Middle frontal gyrus (tissue), 1 donor: ENCODE measurements at regions not wholly inside any gene's neighbourhood (a gene's known extent, or its start where the extent isn't known, plus 50 kb on each side); places are given as distances from the start of the nearest gene placed in this dataset.

Source experiments
- DNase-seq: peaks from one replicate; pipeline ENCODE4 v3.0.0-alpha.2; 2015; ENCODE audit warnings: low spot score; ENCODE audit errors: extremely low spot score

GRCh38 chr7:106421181-106421762, 136.5 kb upstream of the NAMPT start:
- DNase-seq = peak; percentile 13

GRCh38 chr7:106420736-106421135, 136.0 kb upstream of the NAMPT start:
- DNase-seq = no peak

DNA sequence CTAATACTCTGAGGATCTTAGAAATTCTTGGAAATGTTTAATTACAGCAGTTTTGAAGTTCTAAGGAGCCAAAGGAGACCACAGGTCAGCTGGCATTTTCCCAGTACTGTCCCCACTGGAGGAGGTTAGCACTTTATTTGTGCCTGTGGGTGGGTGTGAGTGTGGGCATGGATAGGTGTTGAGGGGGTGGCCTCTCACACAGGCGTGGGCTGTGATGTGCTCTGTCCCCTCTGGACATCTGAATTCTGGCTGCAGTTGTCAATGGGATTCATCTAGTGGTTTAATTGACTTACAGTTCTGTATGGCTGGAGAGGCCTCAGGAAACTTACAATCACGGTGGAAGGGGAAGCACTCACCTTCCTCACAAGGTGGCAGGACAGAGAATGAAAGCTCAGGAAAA, 135.4 kb upstream of the NAMPT start:
- DNase-seq = no peak

- no peak for DNase-seq
These were observed 134.8 kb upstream of the NAMPT start for GRCh38 chr7:106419455-106420182.

DNA sequence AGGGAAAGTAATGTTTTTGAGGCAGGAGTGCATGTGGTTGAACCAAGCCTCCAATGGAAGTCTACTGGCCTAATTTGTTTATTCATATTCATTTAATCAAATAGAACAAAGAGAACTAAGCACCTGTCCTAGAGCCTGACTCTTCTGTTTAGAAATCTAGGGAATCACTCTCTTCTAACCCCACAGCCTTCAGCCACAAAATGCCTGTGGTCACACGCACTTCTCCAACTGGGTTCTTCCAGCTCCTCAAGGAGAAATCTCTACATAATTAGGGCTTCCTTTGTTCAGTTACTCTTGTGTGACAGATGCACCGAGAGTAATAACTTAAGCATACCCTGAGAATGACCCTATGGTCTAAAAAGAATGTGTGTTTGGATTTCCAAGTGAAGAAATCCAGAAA, 133.7 kb upstream of the NAMPT start:
- DNase-seq = no peak

- DNase-seq = no peak
These were observed 133.3 kb upstream of the NAMPT start for GRCh38 chr7:106418094-106418493.

DNA sequence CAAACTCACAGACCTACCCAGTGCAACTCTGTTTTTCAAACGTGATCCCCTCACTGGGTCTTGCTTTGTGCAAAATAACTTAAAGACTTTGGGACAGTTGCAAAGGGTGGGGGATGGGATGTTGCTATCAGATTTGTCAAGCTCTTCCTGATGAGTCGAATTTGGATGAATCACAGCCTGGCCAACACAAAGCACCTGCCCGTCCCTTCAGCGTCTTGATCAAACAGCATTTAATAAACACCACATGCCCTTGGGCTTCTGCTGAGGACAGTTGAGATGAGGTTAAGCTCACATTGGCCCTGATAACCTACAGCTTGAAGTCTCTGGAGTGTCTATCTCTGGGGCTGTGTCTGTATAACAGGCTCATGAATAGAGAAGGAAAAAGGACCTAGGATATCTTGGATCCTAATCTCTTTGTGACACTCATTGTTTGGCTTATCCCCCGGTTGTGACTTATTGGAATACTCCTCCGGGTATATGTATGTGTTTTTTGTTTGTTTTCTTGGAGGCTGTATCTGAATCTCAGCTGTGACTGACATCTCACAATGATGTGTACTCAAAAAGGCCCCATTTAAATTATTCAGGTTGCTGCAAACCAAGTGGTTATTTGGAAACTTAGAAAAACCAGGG, 132.6 kb upstream of the NAMPT start:
- DNase-seq = no peak

GRCh38 chr7:106416430-106416829, 131.6 kb upstream of the NAMPT start:
- DNase-seq = no peak

- DNase-seq = no peak
These were observed 130.7 kb upstream of the NAMPT start for GRCh38 chr7:106415433-106415832.

GRCh38 chr7:106413446-106413845, 128.7 kb upstream of the NAMPT start:
- DNase-seq = no peak

GRCh38 chr7:106405697-106406141, 120.9 kb upstream of the NAMPT start:
- DNase-seq = no peak

GRCh38 chr7:106402898-106403297, 118.1 kb upstream of the NAMPT start:
- no peak for DNase-seq

DNA sequence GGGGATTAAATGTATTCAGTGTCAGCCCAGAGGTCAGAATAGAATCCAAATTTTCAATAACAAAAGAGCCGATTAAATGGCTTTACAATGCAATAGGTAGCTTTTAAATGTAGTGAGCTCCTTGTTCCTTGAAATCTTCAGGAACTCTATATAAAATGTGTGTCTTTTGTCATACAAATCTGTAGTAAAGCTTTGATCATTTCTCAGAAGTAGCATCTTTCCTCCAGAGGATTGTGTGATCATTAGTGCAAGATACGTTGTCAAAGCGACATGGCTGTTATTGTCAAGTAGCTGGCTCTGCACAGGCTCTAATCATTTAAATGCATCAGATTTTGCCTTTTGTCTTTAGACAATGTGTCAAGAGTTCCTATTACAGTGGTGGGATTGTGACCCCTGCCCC, 116.1 kb upstream of the NAMPT start:
- DNase-seq = no peak

GRCh38 chr7:106398786-106399185, 114.0 kb upstream of the NAMPT start:
- DNase-seq = no peak

DNA sequence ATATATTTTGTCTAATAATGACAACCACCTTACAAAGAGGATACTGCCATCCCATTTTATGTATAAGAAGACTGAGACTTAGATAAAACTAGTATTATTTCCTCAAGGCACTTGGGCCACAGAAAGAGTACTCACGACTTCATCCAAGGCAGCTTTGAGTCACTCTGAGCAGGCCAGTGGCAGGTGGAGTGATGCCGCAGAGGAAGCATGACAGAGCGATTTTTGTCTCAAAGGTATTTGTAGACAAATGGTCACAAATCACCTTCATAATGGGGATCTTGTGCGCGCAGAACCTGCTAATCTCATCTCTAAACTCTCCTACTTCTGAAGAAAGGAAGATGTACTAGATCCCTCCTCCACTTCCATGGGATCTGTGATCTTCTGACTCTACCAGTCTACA, 113.2 kb upstream of the NAMPT start:
- DNase-seq = no peak

- no peak for DNase-seq
These were observed 109.7 kb upstream of the NAMPT start for GRCh38 chr7:106394526-106394925.

GRCh38 chr7:106393564-106394251, 108.9 kb upstream of the NAMPT start:
- no peak for DNase-seq

DNA sequence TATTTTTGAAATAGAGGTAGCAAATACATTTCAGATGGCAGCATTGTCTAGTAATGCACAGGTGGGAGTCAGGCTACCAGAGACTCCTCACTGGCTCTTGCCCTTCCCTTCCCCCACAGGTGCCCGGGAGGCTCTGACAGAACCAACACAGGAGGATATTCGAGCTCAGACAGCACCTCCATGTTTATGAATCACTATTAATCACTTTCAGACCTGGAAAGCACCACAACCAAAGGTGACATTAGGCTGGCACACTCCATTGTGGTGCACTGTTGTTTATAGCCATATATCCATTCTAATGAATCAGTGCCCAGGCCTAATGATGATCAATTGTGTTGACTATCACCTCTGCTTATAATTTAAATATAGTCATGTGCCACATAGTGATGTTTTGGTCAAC, 107.8 kb upstream of the NAMPT start:
- no peak for DNase-seq

DNA sequence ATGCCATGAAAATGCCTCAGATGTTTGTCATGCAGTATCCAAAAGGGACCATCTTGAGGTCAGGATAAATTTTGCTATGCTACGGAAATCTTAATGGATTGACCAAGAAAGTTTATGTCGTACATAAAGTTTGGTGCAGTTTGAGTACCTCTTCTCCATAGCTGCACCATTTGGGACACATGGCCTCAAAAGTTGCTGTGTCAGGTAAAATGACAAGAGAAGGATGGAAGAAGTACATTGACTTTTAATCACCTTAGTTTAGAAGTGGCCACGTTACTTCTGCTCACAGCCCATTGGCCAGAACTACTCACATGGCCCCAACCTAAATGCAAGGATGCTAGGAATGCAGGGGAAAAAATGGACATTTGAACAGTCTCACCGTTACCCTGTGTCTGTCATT, 107.4 kb upstream of the NAMPT start:
- DNase-seq = no peak

GRCh38 chr7:106386958-106387357, 102.2 kb upstream of the NAMPT start:
- DNase-seq = no peak

- no peak for DNase-seq
These were observed 99.6 kb upstream of the NAMPT start for GRCh38 chr7:106384373-106384772.

GRCh38 chr7:106382929-106383328, 98.1 kb upstream of the NAMPT start:
- DNase-seq = no peak
